HG03064 (cell line): ENCODE measurements at regions not wholly inside any gene's neighbourhood (a gene's known extent, or its start where the extent isn't known, plus 50 kb on each side); places are given as distances from the start of the nearest gene placed in this dataset.

Experiments
- ATAC-seq: cut with Tn5 transposase; IDR thresholded peaks from one replicate; pipeline ENCODE4 v1.9.1; 2021; ENCODE audit warnings: low read depth; ENCODE audit not compliant: unreplicated experiment

GRCh38 chr17:413706-414380 is 61.2 kb upstream of the RPH3AL start:
- no peak for ATAC-seq

GRCh38 chr17:413016-413350 is 60.4 kb upstream of the RPH3AL start:
- ATAC-seq: no peak

- ATAC-seq: no peak
Observed at GRCh38 chr17:412211-413015, 59.8 kb upstream of the RPH3AL start.

- no peak for ATAC-seq
Observed at GRCh38 chr17:411421-412120, 59.0 kb upstream of the RPH3AL start.

GRCh38 chr17:410543-411401 is 58.2 kb upstream of the RPH3AL start:
- ATAC-seq: no peak

- ATAC-seq: peak; percentile 72
Observed at GRCh38 chr17:409848-410542, 57.4 kb upstream of the RPH3AL start.

GRCh38 chr17:409308-409847 is 56.8 kb upstream of the RPH3AL start:
- ATAC-seq: no peak

GRCh38 chr17:404703-405102 is 52.1 kb upstream of the RPH3AL start:
- no peak for ATAC-seq
